Esophagus (tissue), 2 donors: ENCODE measurements at regions not wholly inside any gene's neighbourhood (a gene's known extent, or its start where the extent isn't known, plus 50 kb on each side); places are given as distances from the start of the nearest gene placed in this dataset.

ENCODE experiments used
- H3K27ac ChIP-seq, 2 donors: one replicate each; pipeline ENCODE4 v1.5.1; 2013; ENCODE audit warnings: low read depth in 2 of 2, mild to moderate bottlenecking in 2 of 2, inconsistent platforms in 1 of 2, low read length in 1 of 2, moderate library complexity in 1 of 2
- H3K27me3 ChIP-seq, 2 donors: one replicate each; pipeline ENCODE4 v1.6.1; 2013; ENCODE audit warnings: low read length in 2 of 2, control low read depth in 1 of 2, mild to moderate bottlenecking in 1 of 2; ENCODE audit not compliant: insufficient read depth in 2 of 2, control insufficient read depth in 1 of 2
- H3K36me3 ChIP-seq, 2 donors: one replicate each; pipeline ENCODE4 v1.6.1; 2013; ENCODE audit warnings: low read length in 1 of 2; ENCODE audit not compliant: control insufficient read depth in 2 of 2, insufficient read depth in 2 of 2
- H3K4me1 ChIP-seq, 2 donors: one replicate each; pipeline ENCODE4 v1.6.1; 2013; ENCODE audit warnings: low read length in 1 of 2; ENCODE audit not compliant: control insufficient read depth in 2 of 2, insufficient read depth in 2 of 2
- H3K4me3 ChIP-seq, 2 donors: one replicate each; pipeline ENCODE4 v1.5.1; 2013; ENCODE audit warnings: low read length in 2 of 2, mild to moderate bottlenecking in 2 of 2, low read depth in 1 of 2, moderate library complexity in 1 of 2
- H3K9me3 ChIP-seq, 2 donors: one replicate each; pipeline ENCODE4 v1.6.1; 2013; ENCODE audit warnings: mild to moderate bottlenecking in 2 of 2, low read depth in 1 of 2, low read length in 1 of 2, moderate library complexity in 1 of 2; ENCODE audit not compliant: control insufficient read depth in 2 of 2, insufficient read depth in 1 of 2
- WGBS, 2 donors: extraction: QIAGEN DNeasy Blood & Tissue Kit; methylation state at CpG; one replicate each; pipeline ENCODE4 v1.1.7; 2013; 5-methylcytosine and 5-hydroxymethylcytosine counted together
- donor health status: healthy with polysubstance abuse.
- donor health status: Bipolar disorder and iron deficiency.

GRCh38 chr13:84683448-84683847 lies 801.2 kb upstream of the SLITRK1 start:
- Histone ChIP-seq H3K36me3 (no peaks in the 10 kb centered on the region), H3K4me3 (no peak overlapping the region), H3K9me3 (peaks cover 0 to 3% of the 10 kb centered on the region in 2 donors), H3K4me1 (no peaks in the 10 kb centered on the region), H3K27me3 (no peaks in the 10 kb centered on the region), H3K27ac (no peak overlapping the region)

- 79 to 81% methylated on average over 2 of the region's 2 CpGs for WGBS, 2 donors
- no peak overlapping the region for H3K27ac ChIP-seq
Measured at GRCh38 chr13:84677836-84678235, 795.6 kb upstream of the SLITRK1 start.

GRCh38 chr13:84672616-84673015 lies 790.3 kb upstream of the SLITRK1 start:
- Histone ChIP-seq H3K4me1 (no peaks in the 10 kb centered on the region), H3K4me3 (no peak overlapping the region), H3K9me3 (no peaks in the 10 kb centered on the region), H3K27ac (no peak overlapping the region), H3K36me3 (no peaks in the 10 kb centered on the region), H3K27me3 (no peaks in the 10 kb centered on the region)
- 72 to 78% methylated on average over 3 of the region's 3 CpGs for WGBS, 2 donors

More at GRCh38 chr13:84677836-84678235, 795.6 kb upstream of the SLITRK1 start:
- no peaks in the 10 kb centered on the region for H3K9me3 ChIP-seq
- no peak overlapping the region for H3K4me3 ChIP-seq
- H3K36me3 ChIP-seq = no peaks in the 10 kb centered on the region
- no peaks in the 10 kb centered on the region for H3K27me3 ChIP-seq
- H3K4me1 ChIP-seq = no peaks in the 10 kb centered on the region

GRCh38 chr13:84670245-84670644 lies 788.0 kb upstream of the SLITRK1 start:
- no peak overlapping the region for H3K4me3 ChIP-seq
- no peaks in the 10 kb centered on the region for H3K4me1 ChIP-seq
- no peaks in the 10 kb centered on the region for H3K27me3 ChIP-seq
- no peaks in the 10 kb centered on the region for H3K36me3 ChIP-seq
- no peak overlapping the region for H3K27ac ChIP-seq
- 57 to 71% methylated on average over 1 of the region's 1 CpG for WGBS, 2 donors
- H3K9me3 ChIP-seq = no peaks in the 10 kb centered on the region

- no peak overlapping the region for H3K27ac ChIP-seq
- no peaks in the 10 kb centered on the region for H3K36me3 ChIP-seq
- H3K4me1 ChIP-seq = no peaks in the 10 kb centered on the region
- H3K4me3 ChIP-seq = no peak overlapping the region
- 65 to 73% methylated on average over 1 of the region's 1 CpG for WGBS, 2 donors
- H3K27me3 ChIP-seq = no peaks in the 10 kb centered on the region
- no peaks in the 10 kb centered on the region for H3K9me3 ChIP-seq
Measured at GRCh38 chr13:84668637-84669036, 786.4 kb upstream of the SLITRK1 start.

GRCh38 chr13:84662491-84662890 lies 780.2 kb upstream of the SLITRK1 start:
- H3K27ac ChIP-seq = no peak overlapping the region
- no peak overlapping the region for H3K4me3 ChIP-seq
- no peaks in the 10 kb centered on the region for H3K36me3 ChIP-seq
- no peaks in the 10 kb centered on the region for H3K27me3 ChIP-seq
- H3K9me3 ChIP-seq = no peaks in the 10 kb centered on the region
- H3K4me1 ChIP-seq = no peaks in the 10 kb centered on the region
- 77 to 78% methylated on average over 3 of the region's 3 CpGs for WGBS, 2 donors

GRCh38 chr13:84661718-84662117 lies 779.4 kb upstream of the SLITRK1 start:
- Histone ChIP-seq H3K27me3 (no peaks in the 10 kb centered on the region), H3K4me1 (no peaks in the 10 kb centered on the region), H3K9me3 (no peaks in the 10 kb centered on the region), H3K27ac (no peak overlapping the region), H3K4me3 (no peak overlapping the region), H3K36me3 (no peaks in the 10 kb centered on the region)
- WGBS, 2 donors = 83 to 88% methylated on average over 5 of the region's 5 CpGs

GRCh38 chr13:84659359-84659661 lies 777.0 kb upstream of the SLITRK1 start:
- no peak overlapping the region for H3K27ac ChIP-seq
- no peak overlapping the region for H3K4me3 ChIP-seq
- no peaks in the 10 kb centered on the region for H3K36me3 ChIP-seq
- no peaks in the 10 kb centered on the region for H3K9me3 ChIP-seq
- no peaks in the 10 kb centered on the region for H3K4me1 ChIP-seq
- no peaks in the 10 kb centered on the region for H3K27me3 ChIP-seq

- no peaks in the 10 kb centered on the region for H3K9me3 ChIP-seq
- H3K4me1 ChIP-seq = no peaks in the 10 kb centered on the region
- H3K4me3 ChIP-seq = no peak overlapping the region
- H3K36me3 ChIP-seq = no peaks in the 10 kb centered on the region
- WGBS, 2 donors = 39 to 50% methylated on average over 3 of the region's 3 CpGs
- H3K27me3 ChIP-seq = no peaks in the 10 kb centered on the region
- H3K27ac ChIP-seq = no peak overlapping the region
Measured at GRCh38 chr13:84658491-84659358, 776.5 kb upstream of the SLITRK1 start.

GRCh38 chr13:84655677-84656076 lies 773.4 kb upstream of the SLITRK1 start:
- Histone ChIP-seq H3K27ac (no peak overlapping the region), H3K9me3 (no peaks in the 10 kb centered on the region), H3K4me1 (no peaks in the 10 kb centered on the region), H3K36me3 (no peaks in the 10 kb centered on the region), H3K27me3 (no peaks in the 10 kb centered on the region), H3K4me3 (no peak overlapping the region)
- WGBS, 2 donors = 69 to 71% methylated on average over 3 of the region's 3 CpGs
